ENCODE measurements at regions not wholly inside any gene's neighbourhood (a gene's known extent, or its start where the extent isn't known, plus 50 kb on each side); places are given as distances from the start of the nearest gene placed in this dataset.

DNA sequence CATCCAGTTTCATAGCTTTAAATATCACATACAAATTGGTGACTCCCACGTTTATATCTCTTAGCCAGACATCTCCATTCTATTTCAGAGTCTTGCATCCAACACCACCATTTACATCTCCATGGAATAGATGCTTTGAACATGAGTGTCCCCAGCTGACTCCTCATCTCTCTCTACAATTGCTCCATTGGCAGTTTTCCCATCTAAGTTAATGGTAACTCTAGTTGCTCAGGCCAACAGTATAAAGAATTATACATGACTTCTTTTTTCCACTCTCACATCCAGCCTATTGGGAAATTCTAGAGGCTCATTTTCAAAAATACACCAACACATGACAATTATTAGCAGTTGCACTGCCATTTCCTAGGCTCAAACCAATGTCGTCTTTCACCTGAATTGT is 388.2 kb downstream of the STIM2 start:
- TF ChIP-seq EP300 (IDR thresholded peaks at IDR 0.05) = no peak
- peak in 1 of 2 donors; percentile 56 for TF ChIP-seq POLR2AphosphoS5 (IDR thresholded peaks at IDR 0.05)
- TF ChIP-seq POLR2A (IDR thresholded peaks at IDR 0.05; ENCODE audit: low read depth) = no peak
- Histone ChIP-seq H3K4me1 (peaks cover 0 to 39% (median 36%) of the 10 kb centered on the region in 4 donors), H3K27me3 (no peaks in the 10 kb centered on the region), H3K4me3 (no peak overlapping the region), H3K36me3 (no peaks in the 10 kb centered on the region), H3K27ac (replicated peaks in 1 of 4) (peak overlapping the region; percentile 31 to 60 (median 43)), H3K9me3 (no peaks in the 10 kb centered on the region)
- WGBS = 21% methylated on average over 2 of the region's 2 CpGs
- DNase-seq (ENCODE audit: extremely low spot score) = no peak
- intact Hi-C loops (cut with DNase I) = no loop called here

DNA sequence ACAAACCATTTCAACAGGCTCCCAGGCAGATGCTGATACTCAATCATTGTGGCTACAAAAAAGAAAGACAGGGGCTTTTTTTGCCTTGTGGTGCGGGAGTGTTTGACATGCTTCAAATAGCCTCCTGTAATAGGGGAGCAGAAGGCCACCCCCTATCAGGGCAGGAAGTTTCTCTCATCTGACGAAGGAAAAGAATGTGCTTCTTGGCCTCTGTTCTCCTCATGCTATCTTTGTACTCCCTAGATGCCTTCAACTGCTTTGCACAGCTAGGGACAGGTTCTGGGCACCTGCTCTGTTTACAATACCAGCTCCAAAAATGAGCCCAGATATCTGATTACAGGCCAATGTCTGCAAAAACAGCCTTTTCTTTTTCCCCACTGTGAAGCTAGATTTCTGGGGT is 391.1 kb downstream of the STIM2 start:
- no peaks in the 10 kb centered on the region for H3K36me3 ChIP-seq
- peaks cover 0 to 39% (median 36%) of the 10 kb centered on the region in 4 donors for H3K4me1 ChIP-seq
- DNase-seq (ENCODE audit: extremely low spot score) = no peak
- WGBS = 13% methylated on average over 2 of the region's 2 CpGs
- H3K4me3 ChIP-seq = no peak overlapping the region
- TF ChIP-seq, protein P1, sequence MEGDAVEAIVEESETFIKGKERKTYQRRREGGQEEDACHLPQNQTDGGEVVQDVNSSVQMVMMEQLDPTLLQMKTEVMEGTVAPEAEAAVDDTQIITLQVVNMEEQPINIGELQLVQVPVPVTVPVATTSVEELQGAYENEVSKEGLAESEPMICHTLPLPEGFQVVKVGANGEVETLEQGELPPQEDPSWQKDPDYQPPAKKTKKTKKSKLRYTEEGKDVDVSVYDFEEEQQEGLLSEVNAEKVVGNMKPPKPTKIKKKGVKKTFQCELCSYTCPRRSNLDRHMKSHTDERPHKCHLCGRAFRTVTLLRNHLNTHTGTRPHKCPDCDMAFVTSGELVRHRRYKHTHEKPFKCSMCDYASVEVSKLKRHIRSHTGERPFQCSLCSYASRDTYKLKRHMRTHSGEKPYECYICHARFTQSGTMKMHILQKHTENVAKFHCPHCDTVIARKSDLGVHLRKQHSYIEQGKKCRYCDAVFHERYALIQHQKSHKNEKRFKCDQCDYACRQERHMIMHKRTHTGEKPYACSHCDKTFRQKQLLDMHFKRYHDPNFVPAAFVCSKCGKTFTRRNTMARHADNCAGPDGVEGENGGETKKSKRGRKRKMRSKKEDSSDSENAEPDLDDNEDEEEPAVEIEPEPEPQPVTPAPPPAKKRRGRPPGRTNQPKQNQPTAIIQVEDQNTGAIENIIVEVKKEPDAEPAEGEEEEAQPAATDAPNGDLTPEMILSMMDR (IDR thresholded peaks at IDR 0.05) = no peak
- TF ChIP-seq POLR2AphosphoS5 (IDR thresholded peaks at IDR 0.05) (no peak), EP300 (IDR thresholded peaks at IDR 0.05) (no peak), POLR2A (IDR thresholded peaks at IDR 0.05; ENCODE audit: low read depth) (no peak)
- peak overlapping the region; percentile 40 to 56 (median 49) for H3K27ac ChIP-seq (replicated peaks in 1 of 4)
- intact Hi-C loops (cut with DNase I) = no loop called here
- no peaks in the 10 kb centered on the region for H3K27me3 ChIP-seq
- no peaks in the 10 kb centered on the region for H3K9me3 ChIP-seq

DNA sequence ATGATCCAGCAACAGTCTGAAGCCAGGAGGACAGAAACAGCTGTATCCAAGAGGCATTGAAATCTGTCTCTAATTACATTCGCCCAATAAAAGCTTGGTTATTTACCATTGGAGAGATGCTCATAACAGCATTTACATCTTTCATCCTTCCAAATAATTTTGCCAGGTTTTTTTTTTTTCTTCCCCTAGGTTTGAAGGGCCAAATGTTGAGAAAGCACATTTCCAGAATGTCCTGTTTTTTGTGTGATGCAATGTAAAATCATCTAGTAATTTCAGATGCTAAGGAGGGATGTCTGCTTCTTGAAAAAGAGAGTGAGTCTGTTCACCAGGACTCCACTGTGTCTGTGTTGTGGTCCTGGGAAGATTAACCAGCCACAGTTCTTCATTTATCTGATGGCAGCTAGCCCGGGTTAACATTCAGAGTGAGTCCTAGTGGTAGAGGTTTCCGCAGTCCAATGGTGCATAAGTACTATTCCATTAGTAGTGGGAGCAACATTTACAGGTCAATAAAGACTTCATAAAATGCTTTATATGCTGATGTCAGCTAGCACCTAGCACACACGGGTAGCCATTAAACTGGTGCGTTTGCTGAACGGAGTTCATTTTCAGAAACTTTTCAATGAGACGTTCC is 406.8 kb downstream of the STIM2 start:
- DNase-seq (ENCODE audit: extremely low spot score) = no peak
- Histone ChIP-seq H3K4me3 (no peak overlapping the region), H3K4me1 (no peaks in the 10 kb centered on the region), H3K27ac (replicated peaks in 1 of 4) (no peak overlapping the region), H3K27me3 (no peaks in the 10 kb centered on the region), H3K36me3 (no peaks in the 10 kb centered on the region), H3K9me3 (no peaks in the 10 kb centered on the region)
- TF ChIP-seq, protein P1 (IDR thresholded peaks at IDR 0.05) = no peak
- TF ChIP-seq POLR2A (IDR thresholded peaks at IDR 0.05; ENCODE audit: low read depth) (no peak), POLR2AphosphoS5 (IDR thresholded peaks at IDR 0.05) (no peak), EP300 (IDR thresholded peaks at IDR 0.05) (no peak)
- 56% methylated on average over 7 of the region's 7 CpGs for WGBS
- intact Hi-C loops (cut with DNase I) = no loop called here

DNA sequence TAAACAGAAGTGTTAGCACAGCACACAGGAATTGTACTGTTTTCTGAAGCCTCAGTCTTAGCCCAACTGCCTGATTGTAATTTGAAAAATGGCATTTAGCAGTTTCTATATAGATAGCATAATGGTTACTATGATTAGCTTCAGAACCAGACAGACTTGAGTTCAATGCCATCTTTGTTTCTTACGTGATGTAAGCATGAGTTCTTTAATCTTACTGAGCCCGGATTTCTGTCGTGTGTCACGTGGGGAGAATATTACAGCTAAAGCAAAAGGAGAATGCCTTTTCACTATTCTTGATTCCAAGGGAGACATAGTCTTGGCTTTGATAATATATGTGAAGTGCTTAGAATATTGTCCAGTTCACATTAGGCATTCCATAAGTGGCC is 407.3 kb downstream of the STIM2 start:
- H3K4me1 ChIP-seq = no peaks in the 10 kb centered on the region
- no peak for DNase-seq (ENCODE audit: extremely low spot score)
- H3K9me3 ChIP-seq = no peaks in the 10 kb centered on the region
- WGBS = 82% methylated on average over 4 of the region's 4 CpGs
- intact Hi-C loops (cut with DNase I) = no loop called here
- H3K4me3 ChIP-seq = no peak overlapping the region
- H3K27ac ChIP-seq (replicated peaks in 1 of 4) = no peak overlapping the region
- no peaks in the 10 kb centered on the region for H3K27me3 ChIP-seq
- TF ChIP-seq POLR2AphosphoS5 (IDR thresholded peaks at IDR 0.05) = no peak
- TF ChIP-seq, protein P1 (IDR thresholded peaks at IDR 0.05) = no peak
- no peak for TF ChIP-seq POLR2A (IDR thresholded peaks at IDR 0.05; ENCODE audit: low read depth)
- TF ChIP-seq EP300 (IDR thresholded peaks at IDR 0.05) = no peak
- H3K36me3 ChIP-seq = no peaks in the 10 kb centered on the region

DNA sequence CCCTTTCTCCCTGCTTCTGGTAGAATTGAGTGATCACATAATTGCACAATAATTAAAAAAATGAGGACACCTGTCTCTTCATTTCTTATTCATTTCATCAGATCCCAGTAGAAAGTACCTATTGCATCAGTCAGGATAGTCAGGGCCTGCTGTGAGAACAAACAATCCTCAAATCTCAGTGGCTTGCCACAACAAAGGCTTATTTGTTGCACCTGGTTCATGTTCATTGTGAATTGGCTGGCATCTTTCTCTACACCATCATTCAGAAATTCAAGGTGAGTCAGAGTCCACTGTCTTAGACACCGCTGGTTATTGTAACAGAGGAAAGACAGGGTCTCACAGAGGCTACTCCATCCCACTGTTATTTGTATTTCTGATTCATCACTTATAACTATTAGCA is 409.8 kb downstream of the STIM2 start:
- no peak for DNase-seq (ENCODE audit: extremely low spot score)
- Histone ChIP-seq H3K4me1 (no peaks in the 10 kb centered on the region), H3K27ac (replicated peaks in 1 of 4) (no peak overlapping the region), H3K36me3 (no peaks in the 10 kb centered on the region), H3K27me3 (no peaks in the 10 kb centered on the region), H3K4me3 (no peak overlapping the region), H3K9me3 (no peaks in the 10 kb centered on the region)
- TF ChIP-seq POLR2AphosphoS5 (IDR thresholded peaks at IDR 0.05) = no peak
- TF ChIP-seq, protein P1 (IDR thresholded peaks at IDR 0.05) = no peak
- TF ChIP-seq POLR2A (IDR thresholded peaks at IDR 0.05; ENCODE audit: low read depth) = no peak
- TF ChIP-seq EP300 (IDR thresholded peaks at IDR 0.05) = no peak
- WGBS = 88% methylated on average over 1 of the region's 1 CpG
- intact Hi-C loops (cut with DNase I) = no loop called here

Data from esophagus muscularis mucosa (tissue), 4 donors.